H1 (cell line): ENCODE measurements at regions not wholly inside any gene's neighbourhood (a gene's known extent, or its start where the extent isn't known, plus 50 kb on each side); places are given as distances from the start of the nearest gene placed in this dataset.

Source experiments
- CREB1 ChIP-seq: IDR thresholded peaks from 2 replicates; pipeline ENCODE4 v1.6.1; 2012; ENCODE audit warnings: inconsistent platforms
- EP300 ChIP-seq, 2 experiments: IDR thresholded peaks; 1 replicate in 1 of 2; 2 replicates in 1 of 2; pipeline ENCODE4 v1.6.1; 2011 to 2012; ENCODE audit warnings: low read depth in 2 of 2, low read length in 2 of 2, mild to moderate bottlenecking in 2 of 2, borderline replicate concordance in 1 of 2, inconsistent platforms in 1 of 2, moderate library complexity in 1 of 2
- NRF1 ChIP-seq: IDR thresholded peaks from 2 replicates; pipeline ENCODE4 v1.6.1; 2011; ENCODE audit warnings: mild to moderate bottlenecking, low read depth, low read length, improper control_type of control experiment
- RFX5 ChIP-seq: IDR thresholded peaks from 2 replicates; pipeline ENCODE4 v1.6.1; 2011; ENCODE audit warnings: low read depth, low read length, improper control_type of control experiment, borderline replicate concordance
- SIN3A ChIP-seq, 2 experiments: IDR thresholded peaks in 1 of 2; conservative IDR thresholded peaks in 1 of 2; 2 replicates each; pipeline ENCODE4 v1.6.1; 2011 to 2012; ENCODE audit warnings: low read length in 2 of 2, improper control_type of control experiment in 1 of 2, low read depth in 1 of 2, mild to moderate bottlenecking in 1 of 2
- TCF12 ChIP-seq: IDR thresholded peaks from 2 replicates; pipeline ENCODE4 v1.6.1; 2011; ENCODE audit warnings: low read depth, mild to moderate bottlenecking, low read length
- TEAD4 ChIP-seq: IDR thresholded peaks from 2 replicates; pipeline ENCODE4 v1.6.1; 2012; ENCODE audit warnings: low read depth, low read length, inconsistent platforms, mixed read lengths
- TF ChIP-seq, protein P1 (sequence below), 3 experiments: IDR thresholded peaks; 1 replicate in 2 of 3; 2 replicates in 1 of 3; pipeline versions ENCODE4 v1.5.1 to v1.6.1; 2011; ENCODE audit warnings: low read length in 3 of 3, mild to moderate bottlenecking in 3 of 3, inconsistent platforms in 2 of 3, low read depth in 1 of 3, moderate library complexity in 1 of 3; ENCODE audit not compliant: insufficient read depth in 1 of 3; ENCODE audit errors: control extremely low read depth in 1 of 3

GRCh38 chr2:145597809-145598208 is 1077.9 kb upstream of the ZEB2 start:
- TF ChIP-seq SIN3A (conservative IDR thresholded peaks at IDR 0.05 in 1 of 2, IDR thresholded peaks at IDR 0.05 in 1 of 2; ENCODE audit: low read depth in 1 of 2, low read length in 2 of 2) (no peak), NRF1 (no peak), EP300 (IDR thresholded peaks at IDR 0.05; ENCODE audit: borderline replicate concordance in 1 of 2, low read depth in 2 of 2, low read length in 2 of 2) (no peak), TCF12 (no peak), CREB1 (no peak), TEAD4 (no peak), RFX5 (no peak)
- TF ChIP-seq, protein P1, sequence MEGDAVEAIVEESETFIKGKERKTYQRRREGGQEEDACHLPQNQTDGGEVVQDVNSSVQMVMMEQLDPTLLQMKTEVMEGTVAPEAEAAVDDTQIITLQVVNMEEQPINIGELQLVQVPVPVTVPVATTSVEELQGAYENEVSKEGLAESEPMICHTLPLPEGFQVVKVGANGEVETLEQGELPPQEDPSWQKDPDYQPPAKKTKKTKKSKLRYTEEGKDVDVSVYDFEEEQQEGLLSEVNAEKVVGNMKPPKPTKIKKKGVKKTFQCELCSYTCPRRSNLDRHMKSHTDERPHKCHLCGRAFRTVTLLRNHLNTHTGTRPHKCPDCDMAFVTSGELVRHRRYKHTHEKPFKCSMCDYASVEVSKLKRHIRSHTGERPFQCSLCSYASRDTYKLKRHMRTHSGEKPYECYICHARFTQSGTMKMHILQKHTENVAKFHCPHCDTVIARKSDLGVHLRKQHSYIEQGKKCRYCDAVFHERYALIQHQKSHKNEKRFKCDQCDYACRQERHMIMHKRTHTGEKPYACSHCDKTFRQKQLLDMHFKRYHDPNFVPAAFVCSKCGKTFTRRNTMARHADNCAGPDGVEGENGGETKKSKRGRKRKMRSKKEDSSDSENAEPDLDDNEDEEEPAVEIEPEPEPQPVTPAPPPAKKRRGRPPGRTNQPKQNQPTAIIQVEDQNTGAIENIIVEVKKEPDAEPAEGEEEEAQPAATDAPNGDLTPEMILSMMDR (IDR thresholded peaks at IDR 0.05; ENCODE audit: control extremely low read depth in 1 of 3, insufficient read depth in 1 of 3, low read depth in 1 of 3, low read length in 3 of 3): no peak
